Fibroblast of the aortic adventitia (primary cell): ENCODE measurements at regions not wholly inside any gene's neighbourhood (a gene's known extent, or its start where the extent isn't known, plus 50 kb on each side); places are given as distances from the start of the nearest gene placed in this dataset.
"Not testable (repeated sequence)": the region's sequence is repeated elsewhere in the genome, so short reads cannot be mapped to it uniquely, and the experiment has no call there.

Experiments
- DNase-seq: peaks from one replicate; pipeline ENCODE4 v3.0.0-alpha.2; 2010; ENCODE audit warnings: low read depth
- H3K4me3 ChIP-seq: 2 replicates; pipeline ENCODE4 v1.5.1; 2011; ENCODE audit warnings: low read depth, mild to moderate bottlenecking, control low read depth, low read length, moderate library complexity
- CTCF ChIP-seq: IDR thresholded peaks from 2 replicates; pipeline ENCODE4 v1.5.1; 2011; ENCODE audit warnings: mild to moderate bottlenecking, low read length, control low read depth, inconsistent platforms; ENCODE audit not compliant: insufficient read depth

- no peak for TF ChIP-seq CTCF
- DNase-seq: no peak
- H3K4me3 ChIP-seq: no peak overlapping the region
These were observed 133.0 kb downstream of the OTUD1 start for GRCh38 chr10:23571884-23572283.

- DNase-seq: no peak
- no peak for TF ChIP-seq CTCF
These were observed 143.1 kb downstream of the OTUD1 start for GRCh38 chr10:23581906-23582450.

GRCh38 chr10:23584396-23584795 lies 145.5 kb downstream of the OTUD1 start:
- no peak for DNase-seq
- H3K4me3 ChIP-seq: no peak overlapping the region
- TF ChIP-seq CTCF: no peak

More at GRCh38 chr10:23581906-23582450, 143.1 kb downstream of the OTUD1 start:
- H3K4me3 ChIP-seq: no peak overlapping the region

GRCh38 chr10:23585186-23585585 lies 146.3 kb downstream of the OTUD1 start:
- H3K4me3 ChIP-seq: no peak overlapping the region
- DNase-seq: no peak
- no peak for TF ChIP-seq CTCF

GRCh38 chr10:23585666-23586065 lies 146.8 kb downstream of the OTUD1 start:
- no peak for DNase-seq
- H3K4me3 ChIP-seq: no peak overlapping the region
- TF ChIP-seq CTCF: no peak

- not testable (repeated sequence) for H3K4me3 ChIP-seq, DNase-seq
These were observed 156.4 kb downstream of the OTUD1 start for GRCh38 chr10:23595278-23595677.

- DNase-seq: no peak
- no peak overlapping the region for H3K4me3 ChIP-seq
- no peak for TF ChIP-seq CTCF
These were observed 165.7 kb downstream of the OTUD1 start for GRCh38 chr10:23604613-23605012.
